OCI-LY7 (cell line): ENCODE measurements at regions not wholly inside any gene's neighbourhood (a gene's known extent, or its start where the extent isn't known, plus 50 kb on each side); places are given as distances from the start of the nearest gene placed in this dataset.
"Not testable (repeated sequence)": the region's sequence is repeated elsewhere in the genome, so short reads cannot be mapped to it uniquely, and the experiment has no call there.

Source experiments
- BruUV-seq: library from RNA; stranded (reverse); fragments of 400-500 nt; replicated peaks from 2 replicates; lab custom pipeline; 2021; lab: Mats Ljungman, UMichigan
- CTCF ChIA-PET: fragments of 300-600 bp; sonication (Branson Sonifier 250); formaldehyde crosslinking; loops from one replicate; lab custom pipeline; 2022; ENCODE audit warnings: antibody characterized with exemption; ENCODE audit not compliant: unreplicated experiment; lab: Charles Lee
- POLR2A ChIA-PET: fragments of 300-600 bp; sonication (Branson Sonifier 250); formaldehyde crosslinking; loops from one replicate; lab custom pipeline; 2022; ENCODE audit warnings: antibody characterized with exemption; lab: Charles Lee
- DNase-seq: peaks from one replicate; pipeline ENCODE4 v3.0.0-alpha.2; 2015; ENCODE audit warnings: low spot score
- H2AFZ ChIP-seq: fragments of 200-600 bp; sonication (generic), shearing (Covaris generic); 2 replicates; pipeline ENCODE4 v1.6.1; 2014; ENCODE audit warnings: mild to moderate bottlenecking, antibody characterized with exemption, low read length, moderate library complexity
- H3K27ac ChIP-seq: fragments of 200-600 bp; sonication (generic); 2 replicates; pipeline ENCODE4 v1.5.1; 2014; ENCODE audit warnings: mixed run types, low read depth, mild to moderate bottlenecking, moderate library complexity, low read length, inconsistent platforms; ENCODE audit not compliant: poor library complexity, severe bottlenecking
- H3K36me3 ChIP-seq: fragments of 200-600 bp; sonication (generic); 2 replicates; pipeline ENCODE4 v1.6.1; 2014; ENCODE audit warnings: mild to moderate bottlenecking, antibody characterized with exemption, low read length, moderate library complexity, mixed read lengths; ENCODE audit not compliant: insufficient read depth
- H3K4me1 ChIP-seq: fragments of 200-600 bp; sonication (generic); 2 replicates; pipeline ENCODE4 v1.5.1; 2014; ENCODE audit warnings: mild to moderate bottlenecking, low read length; ENCODE audit not compliant: insufficient read depth, poor library complexity, severe bottlenecking
- H3K4me2 ChIP-seq: fragments of 200-600 bp; sonication (generic); 2 replicates; pipeline ENCODE4 v1.6.1; 2014; ENCODE audit warnings: mild to moderate bottlenecking, low read length
- H3K4me3 ChIP-seq: fragments of 200-600 bp; sonication (generic); 2 replicates; pipeline ENCODE4 v1.5.1; 2014; ENCODE audit warnings: mild to moderate bottlenecking, low read depth, low read length; ENCODE audit not compliant: poor library complexity, severe bottlenecking
- H3K79me2 ChIP-seq: fragments of 200-600 bp; sonication (generic); 2 replicates; pipeline ENCODE4 v1.6.1; 2016; ENCODE audit warnings: low read depth, mild to moderate bottlenecking, low read length, moderate library complexity, mixed read lengths; ENCODE audit not compliant: insufficient read depth
- H3K9me2 ChIP-seq: fragments of 200-600 bp; sonication (generic); 2 replicates; pipeline ENCODE4 v1.6.1; 2016; ENCODE audit warnings: mild to moderate bottlenecking, low read length, mixed read lengths; ENCODE audit not compliant: insufficient read depth
- H3K9me3 ChIP-seq: fragments of 200-600 bp; sonication (generic); 2 replicates; pipeline ENCODE4 v1.6.1; 2014; ENCODE audit warnings: mild to moderate bottlenecking, mixed run types, low read length, mixed read lengths
- H4K20me1 ChIP-seq: fragments of 200-600 bp; sonication (generic); 2 replicates; pipeline ENCODE4 v1.6.1; 2014; ENCODE audit warnings: mild to moderate bottlenecking, antibody characterized with exemption, low read length, moderate library complexity, mixed read lengths; ENCODE audit not compliant: insufficient read depth
- CTCF ChIP-seq: fragments of 200-600 bp; sonication (generic); conservative IDR thresholded peaks from 2 replicates; pipeline ENCODE4 v1.5.1; 2014; ENCODE audit warnings: mild to moderate bottlenecking, antibody characterized with exemption, low read length, moderate library complexity, mixed read lengths
- EZH2phosphoT487 ChIP-seq: fragments of 200-600 bp; sonication (generic); IDR thresholded peaks from 2 replicates; pipeline ENCODE4 v1.6.1; 2018; ENCODE audit warnings: low read depth, borderline replicate concordance, mild to moderate bottlenecking, mixed run types, antibody characterized with exemption, low read length, moderate library complexity, mixed read lengths
- intact Hi-C: fragments of 100-400 bp; cut with micrococcal nuclease; formaldehyde crosslinking; loops from one replicate; pipeline ENCODE4 v1.10.0; 2022; ENCODE audit not compliant: unreplicated experiment

DNA sequence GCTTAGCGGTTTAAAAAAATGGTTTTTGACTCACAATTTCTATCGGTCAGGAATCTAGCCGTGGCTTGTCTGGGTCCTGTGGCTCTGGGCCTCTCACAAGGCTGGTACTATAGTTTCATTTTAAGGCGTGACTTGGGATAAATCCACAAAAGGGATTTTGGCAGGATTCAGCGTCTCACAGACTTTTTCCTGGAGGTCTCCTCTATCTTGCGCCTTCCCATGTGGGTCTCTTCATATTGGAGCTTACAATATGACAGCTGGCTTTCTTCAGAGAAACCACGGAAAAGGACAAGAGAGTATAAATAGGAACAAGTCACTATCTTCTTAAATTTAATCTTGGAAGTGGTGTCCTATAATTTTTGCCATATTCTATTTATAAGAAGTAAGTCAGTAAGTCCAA is 250.5 kb downstream of the DSC3 start:
- Histone ChIP-seq H2AFZ (no peak overlapping the region), H3K4me2 (no peak overlapping the region), H3K27ac (no peak overlapping the region), H3K36me3 (no peaks in the 10 kb centered on the region), H3K9me3 (no peaks in the 10 kb centered on the region), H3K79me2 (no peaks in the 10 kb centered on the region), H3K4me1 (no peaks in the 10 kb centered on the region), H4K20me1 (no peaks in the 10 kb centered on the region), H3K4me3 (no peak overlapping the region), H3K9me2 (no peaks in the 10 kb centered on the region)
- CTCF ChIA-PET, result no interaction called here
- POLR2A ChIA-PET, result no interaction called here
- intact Hi-C loops, result no loop called here
- BruUV-seq, result no TSS peak
- no peak for TF ChIP-seq EZH2phosphoT487
- no peak for TF ChIP-seq CTCF
- no peak for DNase-seq

GRCh38 chr18:30788411-30788991 is 254.0 kb downstream of the DSC3 start:
- H3K9me2 ChIP-seq, POLR2A ChIA-PET, H3K79me2 ChIP-seq, H3K4me2 ChIP-seq, H3K4me1 ChIP-seq, H4K20me1 ChIP-seq, H3K27ac ChIP-seq, BruUV-seq, CTCF ChIA-PET, H3K9me3 ChIP-seq, DNase-seq, H3K36me3 ChIP-seq, H3K4me3 ChIP-seq, H2AFZ ChIP-seq, intact Hi-C loops: not testable (repeated sequence)

DNA sequence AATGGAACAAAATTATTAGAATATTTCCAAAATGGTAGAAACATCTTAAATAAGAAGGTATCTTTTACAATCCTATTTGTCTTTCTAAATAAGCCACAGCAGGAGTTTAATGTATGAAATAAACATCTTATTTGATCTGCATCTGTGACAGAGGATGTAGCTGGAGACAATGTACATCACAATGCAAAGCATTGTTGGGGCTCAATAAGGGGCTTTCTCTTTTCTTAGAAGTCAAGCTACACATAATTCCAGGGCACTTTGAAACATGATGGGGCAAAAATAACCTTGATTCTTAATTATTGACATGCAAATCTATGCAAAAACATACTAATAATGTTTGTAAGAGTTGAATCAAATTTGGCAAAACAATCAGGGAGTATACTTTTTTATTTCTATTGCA is 255.1 kb downstream of the DSC3 start:
- no peaks in the 10 kb centered on the region for H3K36me3 ChIP-seq
- H3K79me2 ChIP-seq, result no peaks in the 10 kb centered on the region
- H2AFZ ChIP-seq, result no peak overlapping the region
- no peak overlapping the region for H3K4me2 ChIP-seq
- H3K9me3 ChIP-seq, result no peaks in the 10 kb centered on the region
- H3K4me1 ChIP-seq, result no peaks in the 10 kb centered on the region
- no peak for TF ChIP-seq CTCF
- TF ChIP-seq EZH2phosphoT487, result no peak
- H4K20me1 ChIP-seq, result no peaks in the 10 kb centered on the region
- ChIA-PET POLR2A (no interaction called here), CTCF (no interaction called here)
- no peaks in the 10 kb centered on the region for H3K9me2 ChIP-seq
- no peak overlapping the region for H3K27ac ChIP-seq
- intact Hi-C loops, result no loop called here
- H3K4me3 ChIP-seq, result no peak overlapping the region
- BruUV-seq, result no TSS peak
- no peak for DNase-seq
